Vagina (tissue), 2 donors: ENCODE measurements at regions not wholly inside any gene's neighbourhood (a gene's known extent, or its start where the extent isn't known, plus 50 kb on each side); places are given as distances from the start of the nearest gene placed in this dataset.

Experiments
- CTCF ChIP-seq, 3 experiments: fragments of 450-650 bp in 2 of 3; fragments of 200-600 bp in 1 of 3; sonication (generic) in 1 of 3; IDR thresholded peaks; one replicate each; pipeline ENCODE4 v1.5.1; 2017 to 2019; ENCODE audit warnings: antibody characterized with exemption in 3 of 3, mild to moderate bottlenecking in 2 of 3, moderate library complexity in 2 of 3
- POLR2AphosphoS5 ChIP-seq, 2 donors: sonication (generic); formaldehyde crosslinking; IDR thresholded peaks; one replicate each; pipeline ENCODE4 v1.9.0; 2017; ENCODE audit warnings: antibody characterized with exemption in 2 of 2, mild to moderate bottlenecking in 2 of 2, low read depth in 1 of 2; ENCODE audit not compliant: insufficient read depth in 1 of 2

DNA sequence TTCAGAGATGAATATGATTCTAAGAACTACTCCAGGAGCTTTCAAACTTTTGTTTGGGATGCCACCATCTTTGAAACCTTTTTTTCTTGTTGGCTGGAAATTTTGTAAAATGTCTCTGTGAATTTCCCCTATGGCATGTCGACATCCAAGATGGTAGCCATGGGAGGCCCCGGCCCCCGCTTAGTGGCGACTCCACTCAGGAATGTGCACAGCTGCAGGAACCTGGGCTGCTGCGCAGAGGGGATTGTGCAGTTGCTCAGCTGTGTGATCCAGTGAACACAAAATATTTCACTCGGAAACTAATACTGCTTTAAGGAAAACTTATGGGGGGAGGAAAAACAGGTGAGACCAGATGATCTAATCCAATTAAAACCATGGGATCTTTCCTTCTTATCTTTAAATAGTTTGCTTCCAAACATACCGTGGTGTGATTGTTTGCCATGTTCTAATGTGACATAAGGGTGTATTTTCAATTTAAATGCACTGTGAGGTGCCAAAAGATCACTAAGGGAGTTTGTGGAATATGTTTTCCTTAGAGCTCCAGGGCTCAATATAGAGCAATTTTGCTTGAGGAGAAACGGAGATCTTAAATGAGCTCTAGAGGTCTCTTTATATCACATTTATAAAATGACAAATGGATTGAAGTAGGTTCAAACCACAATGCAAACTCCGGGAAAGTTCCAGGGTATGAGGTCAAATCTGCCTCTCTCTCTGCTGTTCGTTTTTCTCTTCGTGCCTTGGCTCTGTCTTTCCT, 497.7 kb downstream of the FGF9 start:
- TF ChIP-seq CTCF (IDR thresholded peaks at IDR 0.05) (no peak), POLR2AphosphoS5 (IDR thresholded peaks at IDR 0.05; ENCODE audit: insufficient read depth in 1 of 2, low read depth in 1 of 2) (no peak)
